NCI-H345 treated with DMSO at 0.1 percent for 48 hours (cell line): ENCODE measurements at regions not wholly inside any gene's neighbourhood (a gene's known extent, or its start where the extent isn't known, plus 50 kb on each side); places are given as distances from the start of the nearest gene placed in this dataset.

ENCODE experiments used
- DNase-seq: peaks from one replicate; lab custom pipeline; 2025; ENCODE audit not compliant: unreplicated experiment; lab: John Stamatoyannopoulos, UW

GRCh38 chr2:180376066-180376465 lies 369.0 kb upstream of the CWC22 start:
- no peak for DNase-seq

DNA sequence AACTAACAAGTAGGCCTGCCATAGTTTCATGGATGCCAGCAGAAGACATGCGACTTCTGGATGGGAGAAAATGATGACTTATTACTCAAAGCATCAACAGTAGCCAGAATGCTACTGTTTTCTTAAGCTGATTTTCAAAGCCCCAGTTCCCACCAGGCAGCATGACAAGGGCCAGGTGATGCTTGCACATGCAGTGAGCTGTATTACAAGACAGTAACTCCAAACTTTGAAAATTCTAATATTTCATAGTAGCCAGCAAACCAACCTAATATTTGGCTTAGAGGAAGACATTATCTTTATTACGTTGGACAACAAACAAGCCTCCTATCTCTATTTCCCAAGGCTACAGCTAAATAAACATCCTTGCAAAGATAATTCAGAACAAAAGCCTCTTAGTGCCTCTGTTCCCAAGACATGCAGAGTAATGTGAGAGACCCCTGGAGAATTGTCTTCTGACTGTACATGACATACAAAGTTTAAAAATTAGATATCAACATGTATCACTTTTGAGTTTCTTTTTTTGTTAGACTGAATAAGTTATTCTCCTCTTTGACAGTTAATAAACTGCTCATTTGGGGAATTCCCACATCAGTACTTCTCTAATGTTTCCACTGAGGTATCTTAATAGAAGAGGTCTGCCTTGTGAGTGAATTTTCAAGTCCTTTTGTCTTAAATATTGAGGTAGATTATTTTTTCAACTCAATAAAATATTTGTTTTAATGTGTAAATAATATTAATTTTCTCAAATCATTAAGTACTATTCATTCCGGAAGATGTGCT lies 367.6 kb upstream of the CWC22 start:
- no peak for DNase-seq

- DNase-seq: no peak
These were observed 363.6 kb upstream of the CWC22 start for GRCh38 chr2:180370511-180371205.

GRCh38 chr2:180368881-180369280 lies 361.8 kb upstream of the CWC22 start:
- no peak for DNase-seq

GRCh38 chr2:180367815-180368214 lies 360.7 kb upstream of the CWC22 start:
- no peak for DNase-seq

DNA sequence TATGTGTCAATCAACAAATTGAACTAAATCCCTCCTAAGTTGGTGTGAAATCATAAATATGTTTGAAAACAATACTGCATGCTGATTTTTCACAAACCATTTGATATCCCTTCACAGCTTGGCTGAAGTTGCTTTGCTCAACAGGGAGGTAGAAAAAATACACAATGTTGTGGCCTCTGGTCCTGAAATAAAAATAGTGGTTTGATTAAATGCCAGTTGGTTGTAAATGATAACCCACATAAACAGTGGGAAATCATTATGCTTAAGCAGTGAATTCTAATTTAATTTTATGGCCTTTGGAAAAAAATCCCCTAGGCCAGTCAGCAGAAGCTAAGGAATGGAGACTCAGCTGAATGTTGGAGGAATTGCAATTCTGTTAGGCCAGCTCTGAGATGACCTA lies 359.4 kb upstream of the CWC22 start:
- DNase-seq: no peak

DNA sequence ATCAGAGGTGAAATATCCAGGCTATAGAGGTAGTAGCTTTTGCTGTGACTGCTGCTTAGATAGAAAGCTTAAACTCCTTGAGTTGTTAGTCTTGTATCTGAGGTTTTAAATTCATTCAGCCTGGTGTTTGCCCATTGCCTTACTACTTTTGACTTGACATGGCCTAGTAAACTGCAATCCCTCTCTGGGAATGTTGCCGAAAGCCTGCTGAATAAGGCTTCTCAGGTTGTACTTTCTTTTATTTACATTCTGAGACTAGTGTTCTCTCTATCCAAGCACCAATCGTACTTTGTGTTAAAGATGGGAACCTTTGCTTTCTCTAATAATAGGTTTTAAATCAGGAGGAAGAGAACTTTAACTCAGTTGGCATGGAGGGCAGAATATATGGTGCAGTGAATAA lies 357.6 kb upstream of the CWC22 start:
- no peak for DNase-seq

- no peak for DNase-seq
These were observed 353.2 kb upstream of the CWC22 start for GRCh38 chr2:180360283-180360618.

- DNase-seq: no peak
These were observed 352.6 kb upstream of the CWC22 start for GRCh38 chr2:180359522-180360282.

- no peak for DNase-seq
These were observed 351.4 kb upstream of the CWC22 start for GRCh38 chr2:180358458-180358857.

GRCh38 chr2:180356676-180357075 lies 349.6 kb upstream of the CWC22 start:
- DNase-seq: no peak

- DNase-seq: no peak
These were observed 345.5 kb upstream of the CWC22 start for GRCh38 chr2:180352620-180353019.

GRCh38 chr2:180349809-180350208 lies 342.7 kb upstream of the CWC22 start:
- DNase-seq: no peak

GRCh38 chr2:180343528-180344345 lies 336.6 kb upstream of the CWC22 start:
- DNase-seq: no peak

DNA sequence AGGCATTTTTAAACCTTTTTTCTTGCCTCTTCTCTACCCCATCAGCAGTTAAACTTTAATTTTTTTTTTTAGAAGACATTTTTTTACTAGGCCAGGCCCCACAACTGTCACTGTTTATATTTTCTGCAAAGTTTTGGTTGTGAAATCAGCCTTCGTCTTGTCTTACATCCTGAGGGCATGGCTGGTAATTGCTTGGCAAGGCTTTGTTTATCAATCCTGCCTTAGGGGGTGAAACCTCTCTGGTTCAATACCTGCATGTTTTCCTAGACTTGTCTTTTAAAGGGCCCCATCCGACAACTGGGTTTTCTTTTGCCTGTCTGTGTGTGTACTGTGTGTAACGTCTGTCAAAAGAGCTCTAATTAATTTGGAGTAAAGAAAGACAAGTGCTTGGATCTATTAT lies 330.0 kb upstream of the CWC22 start:
- no peak for DNase-seq

DNA sequence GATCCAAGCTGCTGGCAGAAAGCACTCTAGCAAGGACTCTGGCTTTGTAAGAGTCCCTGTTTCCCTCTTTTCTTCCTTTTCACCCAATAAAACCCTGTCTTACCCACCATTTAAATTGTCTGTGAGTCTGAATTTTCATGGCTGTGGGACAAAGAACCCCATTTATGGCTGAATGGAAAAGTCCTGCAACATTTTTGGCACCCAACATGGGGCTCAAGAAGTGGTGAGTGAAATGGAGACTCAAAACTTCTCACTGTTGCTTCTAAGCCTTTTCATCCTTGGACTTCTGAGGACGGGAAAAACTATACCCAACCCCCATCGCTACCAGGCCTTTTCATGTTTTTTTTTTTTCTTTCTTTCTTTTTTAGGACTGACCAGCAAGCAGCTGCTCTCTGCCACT lies 329.5 kb upstream of the CWC22 start:
- DNase-seq: no peak

GRCh38 chr2:180334514-180334913 lies 327.4 kb upstream of the CWC22 start:
- no peak for DNase-seq

GRCh38 chr2:180328795-180329422 lies 321.8 kb upstream of the CWC22 start:
- DNase-seq: no peak

DNA sequence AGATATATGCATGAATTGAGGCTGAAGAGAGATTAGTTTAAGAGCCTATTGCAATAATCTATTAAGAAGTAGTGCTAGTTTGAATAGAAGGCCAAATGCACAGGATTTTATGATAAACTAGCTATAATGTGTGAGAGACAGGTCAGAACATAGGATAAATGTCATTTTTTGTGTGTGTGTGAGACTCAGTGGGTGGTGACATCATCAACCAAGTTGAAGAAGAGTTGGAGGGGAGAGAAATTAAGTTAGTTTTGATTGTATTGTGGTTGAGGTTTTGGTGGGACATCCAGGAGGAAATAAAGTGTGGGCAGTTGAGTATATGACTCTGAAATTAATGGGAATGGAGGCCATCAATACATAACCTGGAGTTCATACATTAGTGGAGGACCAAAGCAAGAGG lies 320.1 kb upstream of the CWC22 start:
- no peak for DNase-seq

GRCh38 chr2:180325416-180326120 lies 318.5 kb upstream of the CWC22 start:
- no peak for DNase-seq
